GM10266 (cell line): ENCODE measurements at regions not wholly inside any gene's neighbourhood (a gene's known extent, or its start where the extent isn't known, plus 50 kb on each side); places are given as distances from the start of the nearest gene placed in this dataset.

Experiments used
- DNase-seq: peaks from one replicate; pipeline ENCODE4 v3.0.0; 2012; ENCODE audit errors: extremely low spot score
- TF ChIP-seq, protein P1 (sequence below): IDR thresholded peaks from 2 replicates; pipeline ENCODE4 v1.5.1; 2012; ENCODE audit warnings: mild to moderate bottlenecking, low read depth; ENCODE audit not compliant: control insufficient read depth, insufficient read depth; ENCODE audit errors: missing control alignments

DNA sequence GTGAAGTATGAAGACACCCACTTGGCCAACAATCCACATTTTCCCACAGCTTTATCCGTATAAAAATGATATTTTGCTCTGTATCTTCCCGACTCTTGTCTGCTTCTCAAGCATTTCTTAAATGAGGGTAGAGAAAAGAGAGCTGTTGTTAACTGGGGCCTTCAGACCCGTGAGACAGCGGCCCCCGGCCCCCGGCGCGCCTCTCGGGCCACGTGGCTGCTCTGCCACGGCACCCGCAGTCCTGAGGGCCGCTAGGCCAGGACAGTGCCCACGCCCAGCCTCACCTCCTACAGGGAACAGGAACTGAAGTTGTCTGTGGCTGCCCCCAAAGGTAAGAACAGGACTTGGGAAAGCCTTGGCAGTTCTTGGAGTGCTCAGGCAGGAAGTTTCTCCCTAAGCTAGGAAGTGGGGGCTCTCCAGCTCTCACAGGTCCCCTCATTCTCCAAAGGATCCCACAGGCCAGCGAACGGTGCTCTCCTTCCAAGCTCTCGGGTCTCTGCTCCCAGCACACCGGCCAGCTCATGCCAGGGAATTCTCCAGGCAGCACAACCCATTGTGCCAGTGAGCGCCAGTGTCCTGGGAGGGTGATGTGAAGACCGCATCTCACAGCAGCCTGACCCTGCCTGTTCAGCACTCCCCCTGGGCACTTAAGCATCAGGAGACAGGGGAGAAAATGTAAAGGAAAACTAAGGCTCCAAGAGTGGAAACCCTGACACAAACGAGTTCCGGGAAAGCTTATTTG, 230.3 kb upstream of the PFKP start:
- no peak for DNase-seq
- TF ChIP-seq, protein P1, sequence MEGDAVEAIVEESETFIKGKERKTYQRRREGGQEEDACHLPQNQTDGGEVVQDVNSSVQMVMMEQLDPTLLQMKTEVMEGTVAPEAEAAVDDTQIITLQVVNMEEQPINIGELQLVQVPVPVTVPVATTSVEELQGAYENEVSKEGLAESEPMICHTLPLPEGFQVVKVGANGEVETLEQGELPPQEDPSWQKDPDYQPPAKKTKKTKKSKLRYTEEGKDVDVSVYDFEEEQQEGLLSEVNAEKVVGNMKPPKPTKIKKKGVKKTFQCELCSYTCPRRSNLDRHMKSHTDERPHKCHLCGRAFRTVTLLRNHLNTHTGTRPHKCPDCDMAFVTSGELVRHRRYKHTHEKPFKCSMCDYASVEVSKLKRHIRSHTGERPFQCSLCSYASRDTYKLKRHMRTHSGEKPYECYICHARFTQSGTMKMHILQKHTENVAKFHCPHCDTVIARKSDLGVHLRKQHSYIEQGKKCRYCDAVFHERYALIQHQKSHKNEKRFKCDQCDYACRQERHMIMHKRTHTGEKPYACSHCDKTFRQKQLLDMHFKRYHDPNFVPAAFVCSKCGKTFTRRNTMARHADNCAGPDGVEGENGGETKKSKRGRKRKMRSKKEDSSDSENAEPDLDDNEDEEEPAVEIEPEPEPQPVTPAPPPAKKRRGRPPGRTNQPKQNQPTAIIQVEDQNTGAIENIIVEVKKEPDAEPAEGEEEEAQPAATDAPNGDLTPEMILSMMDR: no peak

DNA sequence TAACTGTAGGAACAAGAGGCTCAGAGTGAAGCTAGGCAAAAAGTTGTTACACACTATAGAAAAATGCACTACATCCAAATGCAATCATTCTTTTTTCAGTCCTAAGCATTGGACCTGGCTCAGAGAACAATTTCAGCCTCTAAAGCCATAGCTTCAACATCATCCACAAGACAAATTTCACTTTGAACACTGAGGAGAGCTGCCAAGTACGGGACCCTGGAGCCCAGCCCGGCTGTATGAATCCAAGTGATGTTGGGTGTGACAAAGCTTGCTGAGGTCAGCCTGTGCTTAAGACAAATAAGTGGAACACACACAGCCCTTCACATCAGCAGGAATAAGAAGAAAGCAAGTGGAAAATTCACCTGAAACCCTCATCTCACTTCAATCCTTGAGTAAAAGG, 233.1 kb upstream of the PFKP start:
- TF ChIP-seq, protein P1: no peak
- DNase-seq: no peak

DNA sequence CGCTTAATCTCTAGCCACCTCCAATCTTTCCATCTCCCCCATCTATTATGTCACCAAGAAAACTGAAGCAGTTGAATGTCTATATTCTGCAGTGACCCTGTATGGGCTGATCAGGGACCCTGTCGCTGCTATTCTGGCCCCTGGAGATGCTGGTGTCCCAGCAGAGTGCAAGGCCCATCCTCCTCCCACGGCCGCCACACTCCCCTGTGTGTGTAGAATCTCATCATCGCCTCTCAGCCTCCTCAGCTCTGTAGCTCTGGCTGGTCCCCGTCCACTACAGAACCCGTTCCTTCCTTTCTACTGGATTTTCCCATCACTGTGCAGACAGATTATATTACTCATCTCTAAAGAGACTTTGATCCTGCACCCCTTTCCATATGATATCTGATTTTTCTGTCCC, 235.8 kb upstream of the PFKP start:
- TF ChIP-seq, protein P1: no peak
- no peak for DNase-seq

DNA sequence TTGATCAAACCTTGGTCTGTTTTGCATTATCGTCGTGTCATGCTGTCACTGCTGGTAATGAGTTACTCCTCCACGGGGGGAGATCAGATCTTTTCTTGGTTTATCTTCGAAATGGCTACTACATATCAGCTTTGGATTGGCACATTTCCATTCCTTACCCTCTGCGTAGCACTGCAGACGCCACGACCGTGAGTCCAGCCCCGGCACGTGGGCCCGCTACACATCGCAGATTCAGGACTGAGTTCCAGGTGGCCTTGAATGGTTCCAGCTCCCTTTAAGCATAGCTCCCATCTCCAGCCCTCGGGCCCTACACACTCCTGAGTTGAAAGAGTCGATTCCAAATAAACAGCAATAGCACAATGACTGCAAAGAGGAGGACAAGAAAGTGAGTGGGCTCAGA, 238.6 kb upstream of the PFKP start:
- no peak for DNase-seq
- TF ChIP-seq, protein P1: no peak

DNA sequence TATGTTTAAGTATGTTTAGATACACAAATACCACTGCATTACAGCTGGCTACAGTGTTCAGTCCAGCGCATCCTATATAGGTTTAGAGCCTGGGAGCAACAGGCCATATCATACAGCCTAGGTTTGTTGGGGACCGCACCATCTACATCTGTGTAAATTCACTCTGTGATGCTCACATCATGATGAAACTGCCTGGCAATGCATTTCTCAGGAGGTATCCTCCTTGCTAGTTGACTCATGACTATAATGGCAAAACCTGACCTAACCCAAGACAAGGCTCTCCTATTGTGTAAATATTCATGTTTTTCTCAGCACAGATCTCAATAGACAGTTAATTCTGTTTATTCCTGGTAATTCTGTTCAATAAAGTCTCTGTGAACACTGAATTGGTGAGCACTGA, 240.7 kb upstream of the PFKP start:
- TF ChIP-seq, protein P1: no peak

DNA sequence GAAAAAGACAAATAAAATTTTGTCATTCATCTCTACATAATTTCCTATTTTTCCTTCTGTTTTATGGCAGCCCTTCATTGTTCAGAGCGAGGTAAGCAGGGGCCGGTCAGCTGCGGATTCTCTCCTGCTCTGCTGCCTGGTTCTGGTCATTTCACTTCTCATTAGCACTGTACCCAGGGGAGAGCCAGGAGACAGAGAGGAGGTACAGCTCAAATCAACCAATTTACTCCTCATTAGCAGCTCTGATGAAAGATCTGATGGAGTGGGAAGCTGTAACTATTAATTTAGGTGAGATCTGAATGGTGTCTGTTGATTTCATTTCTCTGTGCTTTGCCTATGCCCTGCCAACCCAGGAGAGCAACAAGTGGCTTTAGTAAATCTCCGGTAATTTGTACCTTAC, 241.5 kb upstream of the PFKP start:
- TF ChIP-seq, protein P1: no peak
- no peak for DNase-seq

More for the DNA sequence above, 240.7 kb upstream of the PFKP start:
- no peak for DNase-seq

DNA sequence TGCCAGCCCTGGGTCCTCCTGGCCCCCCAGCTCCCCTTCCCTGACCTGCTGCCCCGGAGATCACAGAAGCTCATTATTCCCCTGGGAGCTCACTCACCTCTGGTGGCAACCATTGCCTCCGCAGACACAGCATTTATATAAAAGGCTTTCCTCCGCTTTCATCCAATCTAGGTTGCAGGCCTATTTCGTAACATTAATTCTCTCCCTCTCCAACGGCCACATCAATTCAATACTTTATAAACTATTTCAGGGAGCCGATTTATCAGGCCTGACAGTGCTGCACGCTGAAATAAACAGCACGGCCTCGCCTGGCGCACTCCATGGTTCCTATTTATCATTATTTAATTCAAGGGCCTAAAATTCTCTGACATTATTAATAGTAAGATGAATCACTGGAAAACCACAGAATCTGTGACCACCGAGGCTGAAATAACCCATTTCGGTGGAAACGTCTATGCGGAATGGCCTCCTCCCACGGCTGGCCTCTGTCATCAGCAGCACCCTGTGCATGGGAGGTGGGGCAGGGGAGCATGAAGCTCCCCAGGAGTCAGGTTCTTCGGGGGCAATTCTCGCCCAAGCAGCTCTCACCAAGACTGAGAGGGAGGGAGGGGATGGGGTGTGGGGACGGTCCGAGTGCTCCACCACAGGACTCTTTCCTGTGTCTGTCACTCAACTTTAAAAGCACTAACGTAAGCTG, 249.3 kb upstream of the PFKP start:
- TF ChIP-seq, protein P1: no peak
- no peak for DNase-seq
